COLO668 (cell line): ENCODE measurements at regions not wholly inside any gene's neighbourhood (a gene's known extent, or its start where the extent isn't known, plus 50 kb on each side); places are given as distances from the start of the nearest gene placed in this dataset.
"Not testable (repeated sequence)": the region's sequence is repeated elsewhere in the genome, so short reads cannot be mapped to it uniquely, and the experiment has no call there.

Experiments used
- DNase-seq: peaks from one replicate; lab custom pipeline; 2025; ENCODE audit not compliant: unreplicated experiment; lab: John Stamatoyannopoulos, UW

- DNase-seq, result peak; percentile 22
Observed at GRCh38 chr9:68593760-68594159, 53.1 kb upstream of the TMEM252 start.

- DNase-seq, result no peak
Observed at GRCh38 chr9:68595868-68596267, 55.2 kb upstream of the TMEM252 start.

GRCh38 chr9:68597362-68597997 is 56.8 kb upstream of the TMEM252 start:
- DNase-seq, result no peak

- no peak for DNase-seq
Observed at GRCh38 chr9:68599826-68600225, 59.1 kb upstream of the TMEM252 start.

GRCh38 chr9:68601081-68601480 is 60.4 kb upstream of the TMEM252 start:
- no peak for DNase-seq

- no peak for DNase-seq
Observed at GRCh38 chr9:68603371-68603770, 62.7 kb upstream of the TMEM252 start.

- DNase-seq, result no peak
Observed at GRCh38 chr9:68608763-68609162, 68.1 kb upstream of the TMEM252 start.

GRCh38 chr9:68609901-68610415 is 69.3 kb upstream of the TMEM252 start:
- no peak for DNase-seq

- DNase-seq, result no peak
Observed at GRCh38 chr9:68614121-68614520, 73.4 kb upstream of the TMEM252 start.

- DNase-seq, result not testable (repeated sequence)
Observed at GRCh38 chr9:68617011-68617410, 76.3 kb upstream of the TMEM252 start.

- DNase-seq, result no peak
Observed at GRCh38 chr9:68619072-68619471, 78.4 kb upstream of the TMEM252 start.

- DNase-seq, result no peak
Observed at GRCh38 chr9:68619636-68620035, 79.0 kb upstream of the TMEM252 start.

GRCh38 chr9:68625559-68625958 is 79.5 kb upstream of the PIP5K1B start:
- peak; percentile 83 for DNase-seq

- no peak for DNase-seq
Observed at GRCh38 chr9:68626526-68626925, 78.5 kb upstream of the PIP5K1B start.

- no peak for DNase-seq
Observed at GRCh38 chr9:68627104-68627503, 77.9 kb upstream of the PIP5K1B start.

- no peak for DNase-seq
Observed at GRCh38 chr9:68627594-68627993, 77.4 kb upstream of the PIP5K1B start.

GRCh38 chr9:68629042-68629441 is 76.0 kb upstream of the PIP5K1B start:
- DNase-seq, result no peak

GRCh38 chr9:68631811-68632210 is 73.2 kb upstream of the PIP5K1B start:
- no peak for DNase-seq

- DNase-seq, result peak; percentile 88
Observed at GRCh38 chr9:68637020-68637419, 68.0 kb upstream of the PIP5K1B start.

GRCh38 chr9:68639261-68639660 is 65.8 kb upstream of the PIP5K1B start:
- not testable (repeated sequence) for DNase-seq

- DNase-seq, result no peak
Observed at GRCh38 chr9:68640421-68641089, 64.5 kb upstream of the PIP5K1B start.

- no peak for DNase-seq
Observed at GRCh38 chr9:68643901-68644809, 60.9 kb upstream of the PIP5K1B start.
